ENCODE measurements at regions not wholly inside any gene's neighbourhood (a gene's known extent, or its start where the extent isn't known, plus 50 kb on each side); places are given as distances from the start of the nearest gene placed in this dataset.
"Not testable (repeated sequence)": the region's sequence is repeated elsewhere in the genome, so short reads cannot be mapped to it uniquely, and the experiment has no call there.

GRCh38 chr13:94822356-94822755 is 110.0 kb upstream of the SOX21 start:
- no peaks in the 10 kb centered on the region for H3K36me3 Mint-ChIP-seq (ENCODE audit: low read depth)
- no peaks in the 10 kb centered on the region for H3K4me1 Mint-ChIP-seq (ENCODE audit: low read depth)

GRCh38 chr13:94816256-94816655 is 103.9 kb upstream of the SOX21 start:
- Mint-ChIP-seq H3K4me1 (ENCODE audit: low read depth) (no peaks in the 10 kb centered on the region), H3K9me3 (no peaks in the 10 kb centered on the region), H3K36me3 (ENCODE audit: low read depth) (no peaks in the 10 kb centered on the region), H3K27ac (no peak overlapping the region), H3K4me3 (no peak overlapping the region), H3K27me3 (peaks cover 4% of the 10 kb centered on the region)
- no peak for DNase-seq

More at GRCh38 chr13:94822356-94822755, 110.0 kb upstream of the SOX21 start:
- Mint-ChIP-seq H3K27me3 (peaks cover 19% of the 10 kb centered on the region), H3K9me3 (no peaks in the 10 kb centered on the region), H3K4me3 (no peak overlapping the region), H3K27ac (no peak overlapping the region)
- DNase-seq: no peak

DNA sequence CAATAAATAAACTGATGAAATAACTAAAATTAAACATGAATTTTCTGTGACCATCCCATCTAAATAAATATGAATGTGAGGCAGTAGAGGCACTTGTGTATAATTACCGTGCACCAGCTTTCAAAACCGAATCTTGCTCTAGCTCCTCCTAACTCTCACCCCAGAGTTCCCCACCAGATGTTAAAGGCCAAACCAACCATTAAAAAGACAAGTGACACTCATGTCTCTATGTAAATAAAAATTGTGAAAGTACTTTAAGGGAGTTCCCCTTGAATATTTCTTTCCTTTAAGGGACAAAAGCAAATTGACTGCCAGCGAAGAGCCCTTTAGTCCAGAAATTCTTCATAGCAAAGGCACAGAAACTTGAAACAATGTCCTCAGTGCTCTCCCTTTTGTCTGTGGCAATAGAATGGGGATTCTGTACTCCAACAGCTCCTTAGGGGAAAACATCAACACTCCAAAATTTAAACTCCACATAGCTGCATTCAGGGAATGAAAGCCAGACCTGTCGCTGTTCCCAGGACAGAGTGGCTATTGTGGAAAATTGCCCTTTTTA is 101.7 kb upstream of the SOX21 start:
- Mint-ChIP-seq H3K36me3 (ENCODE audit: low read depth) (no peaks in the 10 kb centered on the region), H3K9me3 (no peaks in the 10 kb centered on the region), H3K4me3 (no peak overlapping the region), H3K27ac (no peak overlapping the region), H3K4me1 (ENCODE audit: low read depth) (no peaks in the 10 kb centered on the region), H3K27me3 (no peaks in the 10 kb centered on the region)
- no peak for DNase-seq

- Mint-ChIP-seq H3K4me1 (ENCODE audit: low read depth) (no peaks in the 10 kb centered on the region), H3K36me3 (ENCODE audit: low read depth) (no peaks in the 10 kb centered on the region), H3K4me3 (no peak overlapping the region), H3K27ac (no peak overlapping the region), H3K27me3 (no peaks in the 10 kb centered on the region), H3K9me3 (no peaks in the 10 kb centered on the region)
- no peak for DNase-seq
These were observed 99.4 kb upstream of the SOX21 start for GRCh38 chr13:94811753-94812152.

GRCh38 chr13:94800423-94800822 is 88.1 kb upstream of the SOX21 start:
- no peak for DNase-seq
- Mint-ChIP-seq H3K4me3 (no peak overlapping the region), H3K9me3 (no peaks in the 10 kb centered on the region), H3K4me1 (ENCODE audit: low read depth) (no peaks in the 10 kb centered on the region), H3K27ac (no peak overlapping the region), H3K27me3 (peaks cover 8% of the 10 kb centered on the region), H3K36me3 (ENCODE audit: low read depth) (no peaks in the 10 kb centered on the region)

- Mint-ChIP-seq H3K27me3 (peaks cover 2% of the 10 kb centered on the region), H3K4me3 (no peak overlapping the region), H3K4me1 (ENCODE audit: low read depth) (no peaks in the 10 kb centered on the region), H3K36me3 (ENCODE audit: low read depth) (no peaks in the 10 kb centered on the region), H3K27ac (no peak overlapping the region), H3K9me3 (no peaks in the 10 kb centered on the region)
- no peak for DNase-seq
These were observed 87.0 kb upstream of the SOX21 start for GRCh38 chr13:94799299-94799698.

DNA sequence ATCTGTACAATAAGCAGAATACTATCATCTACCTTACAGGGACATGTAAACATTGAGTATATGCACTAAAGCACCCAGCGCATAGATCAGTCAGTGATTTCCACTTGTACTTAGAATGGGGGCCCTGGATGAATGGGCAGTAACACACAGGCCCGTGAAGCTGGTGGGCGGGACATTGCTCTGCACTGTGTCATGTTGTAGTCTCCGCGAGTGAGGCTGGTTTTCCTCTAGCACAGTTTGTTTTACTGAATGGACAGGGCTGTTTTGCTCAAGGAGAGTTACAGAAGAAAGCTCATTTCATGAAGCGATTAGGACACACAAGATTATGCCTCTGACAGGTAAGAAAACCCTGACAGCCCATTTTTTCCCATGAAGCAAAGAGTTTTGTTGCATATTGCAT is 86.4 kb upstream of the SOX21 start:
- no peak overlapping the region for H3K27ac Mint-ChIP-seq
- no peaks in the 10 kb centered on the region for H3K4me1 Mint-ChIP-seq (ENCODE audit: low read depth)
- no peak for DNase-seq
- H3K27me3 Mint-ChIP-seq: no peaks in the 10 kb centered on the region
- no peaks in the 10 kb centered on the region for H3K9me3 Mint-ChIP-seq
- H3K4me3 Mint-ChIP-seq: no peak overlapping the region
- H3K36me3 Mint-ChIP-seq (ENCODE audit: low read depth): no peaks in the 10 kb centered on the region

DNA sequence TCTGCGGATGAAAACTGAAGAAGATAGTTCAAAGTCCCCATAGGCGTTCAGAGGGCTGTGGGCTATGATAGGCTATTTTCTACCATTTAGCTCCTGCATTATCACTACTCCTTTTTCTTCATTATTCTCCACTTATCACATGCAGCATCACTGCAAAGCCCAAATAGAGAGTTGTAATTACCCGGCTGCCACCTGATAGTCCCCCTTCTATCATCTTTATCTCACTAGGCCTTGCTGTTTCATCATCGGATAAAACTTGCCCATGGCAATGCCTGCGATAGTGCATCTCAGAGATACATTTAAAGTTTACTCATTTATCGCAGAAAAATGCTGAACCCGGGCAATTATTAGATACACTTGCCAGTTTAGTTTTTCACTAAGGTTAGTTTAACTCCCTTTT is 82.9 kb upstream of the SOX21 start:
- no peak overlapping the region for H3K4me3 Mint-ChIP-seq

DNA sequence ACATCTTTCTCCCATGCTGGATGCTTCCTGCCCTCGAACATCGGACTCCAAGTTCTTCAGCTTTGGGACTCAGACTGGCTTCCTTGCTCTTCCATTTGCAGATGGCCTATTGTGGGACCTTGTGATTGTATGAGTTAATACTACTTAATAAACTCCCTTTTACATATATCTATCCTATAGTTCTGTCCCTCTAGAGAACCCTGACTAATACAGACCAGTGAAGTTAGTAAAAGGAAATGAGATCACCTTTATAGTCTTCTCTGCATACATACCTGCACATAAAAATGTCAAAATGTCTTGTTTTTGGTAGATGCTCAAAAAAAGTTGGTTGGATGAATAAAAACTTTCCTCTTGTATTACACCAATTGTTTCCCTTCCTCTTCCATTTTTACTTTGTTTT is 73.9 kb upstream of the SOX21 start:
- H3K4me1 Mint-ChIP-seq (ENCODE audit: low read depth); H3K36me3 Mint-ChIP-seq (ENCODE audit: low read depth); H3K27ac Mint-ChIP-seq; H3K9me3 Mint-ChIP-seq; H3K4me3 Mint-ChIP-seq; DNase-seq: not testable (repeated sequence)
- peaks cover 11% of the 10 kb centered on the region for H3K27me3 Mint-ChIP-seq

More for the DNA sequence above, 82.9 kb upstream of the SOX21 start:
- DNase-seq: no peak
- Mint-ChIP-seq H3K4me1 (ENCODE audit: low read depth) (no peaks in the 10 kb centered on the region), H3K36me3 (ENCODE audit: low read depth) (no peaks in the 10 kb centered on the region), H3K9me3 (no peaks in the 10 kb centered on the region), H3K27me3 (no peaks in the 10 kb centered on the region), H3K27ac (no peak overlapping the region)

DNA sequence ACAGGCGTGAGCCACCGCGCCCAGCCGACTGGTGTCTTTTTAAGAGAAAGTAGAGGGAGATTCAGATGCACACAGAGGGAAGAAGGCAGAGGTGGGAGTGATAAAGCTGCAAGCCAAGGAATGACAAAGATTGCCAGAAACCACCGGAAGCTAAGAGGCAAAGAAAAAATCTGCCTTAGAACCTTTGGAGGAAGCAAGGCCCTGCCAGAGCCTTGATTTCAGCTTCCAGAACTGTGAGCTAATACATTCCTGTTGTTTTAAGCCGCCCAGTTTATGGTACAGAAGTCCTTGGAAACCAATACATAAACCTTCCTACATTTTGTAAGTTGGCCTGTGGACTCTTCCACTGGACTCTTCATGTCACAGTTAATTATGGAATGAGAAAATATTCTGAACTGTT is 71.7 kb upstream of the SOX21 start:
- H3K4me1 Mint-ChIP-seq (ENCODE audit: low read depth): no peaks in the 10 kb centered on the region
- DNase-seq: no peak
- H3K9me3 Mint-ChIP-seq: peaks cover 4% of the 10 kb centered on the region

GRCh38 chr13:94783489-94783888 is 71.1 kb upstream of the SOX21 start:
- Mint-ChIP-seq H3K36me3 (ENCODE audit: low read depth) (no peaks in the 10 kb centered on the region), H3K9me3 (peaks cover 4% of the 10 kb centered on the region), H3K27me3 (peaks cover 5% of the 10 kb centered on the region), H3K4me1 (ENCODE audit: low read depth) (no peaks in the 10 kb centered on the region), H3K27ac (no peak overlapping the region), H3K4me3 (no peak overlapping the region)
- no peak for DNase-seq

More for the DNA sequence above, 71.7 kb upstream of the SOX21 start:
- Mint-ChIP-seq H3K27ac (no peak overlapping the region), H3K4me3 (no peak overlapping the region), H3K27me3 (peaks cover 9% of the 10 kb centered on the region), H3K36me3 (ENCODE audit: low read depth) (no peaks in the 10 kb centered on the region)

GRCh38 chr13:94780421-94780820 is 68.1 kb upstream of the SOX21 start:
- Mint-ChIP-seq H3K27me3 (peaks cover 4% of the 10 kb centered on the region), H3K4me1 (ENCODE audit: low read depth) (no peaks in the 10 kb centered on the region), H3K36me3 (ENCODE audit: low read depth) (no peaks in the 10 kb centered on the region), H3K9me3 (peaks cover 4% of the 10 kb centered on the region), H3K27ac (no peak overlapping the region), H3K4me3 (no peak overlapping the region)
- no peak for DNase-seq

- H3K9me3 Mint-ChIP-seq: peaks cover 4% of the 10 kb centered on the region
- no peak for DNase-seq
- H3K4me3 Mint-ChIP-seq: no peak overlapping the region
- H3K27ac Mint-ChIP-seq: no peak overlapping the region
- H3K4me1 Mint-ChIP-seq (ENCODE audit: low read depth): no peaks in the 10 kb centered on the region
- peaks cover 4% of the 10 kb centered on the region for H3K27me3 Mint-ChIP-seq
- no peaks in the 10 kb centered on the region for H3K36me3 Mint-ChIP-seq (ENCODE audit: low read depth)
These were observed 66.6 kb upstream of the SOX21 start for GRCh38 chr13:94778986-94779385.

DNA sequence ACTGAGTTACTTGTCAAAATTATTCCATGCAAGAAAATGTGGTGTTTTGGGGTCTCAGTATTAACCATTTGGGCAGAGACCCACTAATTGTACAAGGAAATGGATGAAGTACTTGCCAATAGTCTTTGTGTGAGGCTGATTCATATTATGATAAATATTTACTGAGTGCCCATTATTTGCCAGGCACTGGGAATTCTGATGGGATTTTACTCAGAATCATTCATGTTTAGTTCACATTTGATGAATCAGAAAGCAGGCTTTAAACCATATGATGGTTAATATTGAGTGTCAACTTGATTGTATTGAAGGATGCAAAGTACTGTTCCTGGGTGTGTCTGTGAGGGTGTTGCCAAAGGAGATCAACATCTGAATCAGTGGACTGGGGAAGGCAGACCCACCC is 66.2 kb upstream of the SOX21 start:
- no peak overlapping the region for H3K27ac Mint-ChIP-seq
- no peaks in the 10 kb centered on the region for H3K36me3 Mint-ChIP-seq (ENCODE audit: low read depth)
- no peak overlapping the region for H3K4me3 Mint-ChIP-seq
- H3K27me3 Mint-ChIP-seq: peaks cover 6% of the 10 kb centered on the region
- no peak for DNase-seq
- peaks cover 4% of the 10 kb centered on the region for H3K9me3 Mint-ChIP-seq
- H3K4me1 Mint-ChIP-seq (ENCODE audit: low read depth): no peaks in the 10 kb centered on the region

GRCh38 chr13:94776956-94777355 is 64.6 kb upstream of the SOX21 start:
- no peak overlapping the region for H3K27ac Mint-ChIP-seq
- H3K4me1 Mint-ChIP-seq (ENCODE audit: low read depth): no peaks in the 10 kb centered on the region
- H3K9me3 Mint-ChIP-seq: no peaks in the 10 kb centered on the region
- peaks cover 6% of the 10 kb centered on the region for H3K27me3 Mint-ChIP-seq
- DNase-seq: no peak
- no peak overlapping the region for H3K4me3 Mint-ChIP-seq
- H3K36me3 Mint-ChIP-seq (ENCODE audit: low read depth): no peaks in the 10 kb centered on the region

- H3K27ac Mint-ChIP-seq: no peak overlapping the region
- no peaks in the 10 kb centered on the region for H3K4me1 Mint-ChIP-seq (ENCODE audit: low read depth)
- no peak overlapping the region for H3K4me3 Mint-ChIP-seq
- peaks cover 6% of the 10 kb centered on the region for H3K27me3 Mint-ChIP-seq
- H3K36me3 Mint-ChIP-seq (ENCODE audit: low read depth): no peaks in the 10 kb centered on the region
- no peaks in the 10 kb centered on the region for H3K9me3 Mint-ChIP-seq
- DNase-seq: no peak
These were observed 64.0 kb upstream of the SOX21 start for GRCh38 chr13:94776300-94776699.

Measured in activated T-cell treated with anti-CD3 and anti-CD28 coated beads, Interleukin-2, amount 50 U/mL, for 24 hours (primary cell).